HG02943 (cell line): ENCODE measurements at regions not wholly inside any gene's neighbourhood (a gene's known extent, or its start where the extent isn't known, plus 50 kb on each side); places are given as distances from the start of the nearest gene placed in this dataset.
"Not testable (repeated sequence)": the region's sequence is repeated elsewhere in the genome, so short reads cannot be mapped to it uniquely, and the experiment has no call there.

Source experiments
- ATAC-seq: cut with Tn5 transposase; IDR thresholded peaks from one replicate; pipeline ENCODE4 v1.9.1; 2021; ENCODE audit warnings: mild to moderate bottlenecking, low read depth, moderate library complexity; ENCODE audit not compliant: unreplicated experiment

DNA sequence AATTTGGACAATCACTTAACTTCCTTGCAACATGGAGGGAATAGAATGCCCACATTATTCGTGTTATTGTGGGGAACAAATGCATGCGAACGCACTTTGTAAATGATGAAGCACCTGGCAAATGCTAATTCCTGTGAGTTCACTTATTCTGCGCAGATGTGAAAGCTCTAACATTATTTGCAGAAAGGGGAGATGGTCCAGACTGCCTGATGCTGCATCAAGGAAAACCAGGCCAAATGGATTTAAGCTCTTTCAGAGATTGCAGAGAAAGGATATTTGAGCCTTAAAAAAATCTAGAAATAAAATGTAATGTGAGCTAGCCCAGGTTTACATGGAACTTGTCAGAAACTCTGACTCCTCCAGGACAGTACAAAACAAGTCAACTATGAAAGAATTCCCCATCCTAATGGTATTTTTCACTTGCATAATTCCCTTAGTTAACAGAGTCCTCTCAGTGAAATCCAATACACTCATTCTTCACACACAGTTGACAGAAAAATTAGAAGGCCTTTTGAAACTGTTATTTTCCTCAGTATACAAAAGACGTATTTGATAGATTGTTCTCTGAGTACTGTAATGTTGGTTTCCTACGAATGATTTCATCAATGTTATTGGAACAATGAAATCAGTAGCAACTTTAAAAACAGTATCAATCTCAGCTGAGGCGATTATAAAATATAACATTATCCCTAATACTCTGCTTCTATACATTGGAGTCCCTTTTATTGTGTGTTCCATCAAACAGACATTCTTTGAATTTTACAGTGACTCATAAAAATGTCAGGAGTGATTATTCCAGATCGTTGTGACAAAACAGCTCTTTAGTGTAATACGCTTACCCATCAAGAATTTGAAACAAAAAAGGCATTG, 136.3 kb upstream of the ANK3 start:
- no peak for ATAC-seq

DNA sequence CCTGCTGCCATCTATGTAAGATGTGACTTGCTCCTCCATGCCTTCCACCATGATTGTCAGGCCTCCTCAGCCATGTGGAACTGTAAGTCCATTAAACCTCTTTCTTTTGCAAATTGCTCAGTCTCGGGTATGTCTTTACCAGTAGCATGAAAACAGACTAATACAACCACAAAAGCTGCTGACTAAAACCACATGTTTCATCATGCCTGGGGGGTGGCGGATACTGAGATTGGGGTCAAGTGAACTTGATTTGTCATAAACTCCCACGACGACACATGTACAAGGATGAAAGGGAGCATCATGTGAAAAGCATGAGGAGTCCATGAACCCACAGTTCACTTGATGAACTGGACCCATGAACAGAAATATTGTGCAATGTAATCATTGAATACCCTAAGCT, 134.9 kb upstream of the ANK3 start:
- no peak for ATAC-seq

DNA sequence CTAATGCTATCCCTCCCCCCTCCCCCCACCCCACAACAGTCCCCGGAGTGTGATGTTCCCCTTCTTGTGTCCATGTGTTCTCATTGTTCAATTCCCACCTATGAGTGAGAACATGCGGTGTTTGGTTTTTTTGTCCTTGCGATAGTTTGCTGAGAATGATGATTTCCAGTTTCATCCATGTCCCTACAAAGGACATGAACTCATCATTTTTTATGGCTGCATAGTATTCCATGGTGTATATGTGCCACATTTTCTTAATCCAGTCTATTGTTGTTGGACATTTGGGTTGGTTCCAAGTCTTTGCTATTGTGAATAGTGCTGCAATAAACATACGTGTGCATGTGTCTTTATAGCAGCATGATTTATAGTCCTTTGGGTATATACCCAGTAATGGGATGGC, 133.7 kb upstream of the ANK3 start:
- ATAC-seq: not testable (repeated sequence)

DNA sequence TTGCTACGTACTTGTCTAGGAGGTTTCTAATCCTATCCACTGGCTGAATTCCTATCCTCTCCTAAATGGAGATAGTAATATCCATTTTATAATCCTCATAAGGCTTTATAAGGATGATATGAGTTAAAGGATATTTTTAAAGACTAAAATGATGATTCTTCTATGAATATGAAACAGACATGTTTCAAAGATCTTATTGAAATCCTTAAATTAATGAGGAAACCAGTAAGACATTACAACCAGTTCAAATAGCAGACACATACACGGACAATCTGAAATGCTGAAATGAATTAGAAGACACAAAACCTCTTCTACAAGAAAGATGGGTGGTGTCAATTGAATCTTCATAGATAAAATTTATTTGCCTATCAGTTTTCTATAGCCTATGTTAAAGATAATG, 132.9 kb upstream of the ANK3 start:
- no peak for ATAC-seq

DNA sequence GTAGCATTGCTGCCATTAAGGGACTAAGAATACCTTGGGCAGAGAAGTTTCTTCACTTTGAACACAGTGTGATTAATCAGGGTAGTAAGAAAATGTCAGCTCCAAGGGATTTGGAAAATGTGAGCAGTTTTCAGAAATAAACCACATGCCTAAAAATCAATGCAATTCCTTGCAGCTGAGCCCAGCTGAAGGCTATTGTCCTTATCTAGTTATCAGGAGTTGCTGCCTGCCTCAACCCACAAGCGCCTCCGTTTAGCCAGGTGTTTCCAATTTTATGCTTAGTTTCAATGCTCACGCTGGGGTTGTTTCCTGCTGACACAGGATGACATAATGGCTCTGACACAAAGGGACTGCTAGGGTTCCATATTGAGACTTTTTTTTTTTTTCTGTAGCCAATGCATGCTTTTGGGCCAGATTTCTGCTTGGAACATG, 132.3 kb upstream of the ANK3 start:
- no peak for ATAC-seq

DNA sequence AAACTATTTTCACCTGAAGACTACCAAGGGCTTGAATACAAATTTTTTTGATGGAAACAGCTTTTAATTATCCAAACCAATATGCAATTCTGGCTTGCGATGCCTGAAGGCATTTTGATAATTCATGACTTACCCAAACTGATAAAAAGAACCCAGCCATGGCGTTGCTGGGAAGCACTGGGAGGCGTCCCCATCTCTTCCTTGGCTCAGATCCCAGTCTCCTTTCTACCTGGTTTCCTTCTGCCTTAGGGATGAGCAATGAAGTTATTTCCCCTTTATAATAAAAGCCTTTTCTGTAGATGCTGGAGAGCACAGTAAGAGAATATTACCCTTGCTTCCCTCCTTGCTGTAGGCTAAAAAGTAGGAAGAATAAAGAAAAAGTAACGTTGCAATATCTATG, 129.1 kb upstream of the ANK3 start:
- ATAC-seq: no peak

DNA sequence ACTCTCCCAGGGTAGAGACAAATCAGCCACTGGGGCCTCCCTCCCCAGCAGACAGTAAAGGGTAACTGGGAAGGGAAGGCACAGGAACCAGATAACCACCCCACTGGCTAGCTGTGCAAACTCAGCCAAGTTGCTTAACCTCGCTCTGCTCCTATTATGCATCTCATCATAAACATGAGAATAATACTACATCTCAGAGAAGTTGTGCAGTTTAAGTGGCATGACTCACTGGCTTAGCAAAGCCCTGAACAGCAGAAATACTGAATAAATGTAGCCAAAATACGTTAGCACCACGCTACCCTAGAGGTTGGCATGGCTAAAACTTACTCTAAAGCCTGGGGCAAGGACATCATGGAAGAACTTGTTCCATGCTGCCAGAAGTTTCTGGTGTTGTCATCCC, 128.1 kb upstream of the ANK3 start:
- no peak for ATAC-seq

DNA sequence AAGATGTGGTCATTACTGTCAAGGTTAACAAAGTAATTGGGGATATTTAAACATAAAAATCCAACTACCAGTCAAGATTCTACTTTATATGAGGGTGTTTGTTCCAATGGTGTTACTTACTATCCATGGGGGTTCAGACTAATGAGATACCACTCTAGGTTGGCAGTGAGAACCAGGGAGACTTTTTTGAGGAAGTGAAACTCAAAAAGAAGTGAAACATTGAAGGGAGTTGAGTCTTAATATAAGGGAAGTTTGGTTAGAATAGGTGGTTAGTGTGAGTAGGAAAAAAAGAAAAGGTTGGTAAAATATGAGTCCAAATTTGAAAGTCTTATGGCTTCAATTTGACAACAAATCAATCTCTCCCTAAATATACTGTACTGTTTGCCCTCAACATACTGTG, 123.6 kb upstream of the ANK3 start:
- ATAC-seq: peak; percentile 79

DNA sequence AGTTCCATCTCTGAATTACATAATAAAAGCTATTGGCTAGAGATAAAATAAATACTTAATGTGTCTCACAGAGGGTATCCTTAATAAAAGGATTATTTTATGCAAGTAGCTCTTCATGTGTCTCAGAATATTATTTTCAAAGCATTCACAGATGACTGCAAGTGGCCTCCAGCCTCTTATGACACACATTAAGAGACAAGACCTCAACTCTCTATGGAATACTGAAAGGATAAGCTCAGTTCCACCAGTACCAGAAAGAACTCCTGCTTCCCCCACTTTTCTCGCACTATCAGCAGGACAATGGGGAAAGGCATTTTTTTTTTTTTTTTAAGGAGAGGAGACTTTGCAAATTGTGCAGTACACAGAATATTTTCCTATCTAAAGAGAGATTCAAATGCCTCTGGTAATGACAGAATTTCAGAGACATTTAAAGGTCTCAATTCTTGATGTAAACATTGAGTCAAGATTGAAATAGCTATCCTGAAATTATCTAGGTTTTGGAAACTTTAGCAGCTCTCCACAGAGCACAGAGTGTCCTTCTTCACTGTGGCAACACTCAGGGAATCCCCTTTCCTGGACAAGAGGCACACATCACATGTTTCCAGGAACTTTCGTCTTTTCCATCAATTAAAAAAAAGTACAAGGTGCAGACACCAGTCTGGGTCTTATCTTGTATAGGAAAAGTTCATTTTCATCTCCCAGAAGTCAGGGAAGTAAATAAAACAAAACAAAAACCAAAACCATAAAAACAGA, 122.0 kb upstream of the ANK3 start:
- ATAC-seq: no peak

DNA sequence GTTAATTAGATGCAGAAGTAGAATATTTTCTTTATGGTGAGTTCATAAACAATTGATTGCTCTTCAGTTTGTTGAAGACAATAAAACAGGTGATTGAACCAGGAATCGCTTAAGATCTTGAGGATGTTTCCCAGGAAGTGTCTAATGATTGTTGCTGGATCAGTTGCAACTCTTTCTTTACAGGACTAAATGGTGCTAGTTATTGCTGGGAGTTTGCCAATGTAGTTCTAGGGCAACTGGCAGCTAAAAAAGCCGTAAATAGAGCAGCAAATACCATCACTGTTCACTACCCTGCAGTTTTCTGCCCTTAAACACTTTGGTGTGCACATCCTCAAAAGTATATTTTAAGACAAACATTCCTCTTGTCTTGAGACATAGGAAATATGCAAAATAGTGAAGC, 119.2 kb upstream of the ANK3 start:
- no peak for ATAC-seq

DNA sequence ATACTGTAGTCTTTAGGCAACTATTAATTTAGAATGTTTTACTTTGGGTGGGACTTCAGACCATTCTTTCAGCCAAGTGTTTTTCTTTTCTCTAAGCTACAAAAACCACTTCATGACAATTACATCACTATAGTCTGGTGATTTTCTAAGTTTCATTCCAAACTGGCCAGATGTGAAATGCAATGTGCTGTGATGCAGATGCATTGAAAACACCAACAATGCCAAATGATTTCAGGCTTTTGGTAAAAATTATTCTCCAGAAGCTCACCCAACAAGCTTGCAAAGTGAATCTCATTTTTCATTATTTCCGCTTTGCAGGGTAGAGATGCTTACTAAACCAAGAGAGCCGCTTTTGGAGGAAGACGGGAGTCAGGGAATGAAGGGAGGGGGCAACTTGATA, 118.4 kb upstream of the ANK3 start:
- ATAC-seq: no peak

DNA sequence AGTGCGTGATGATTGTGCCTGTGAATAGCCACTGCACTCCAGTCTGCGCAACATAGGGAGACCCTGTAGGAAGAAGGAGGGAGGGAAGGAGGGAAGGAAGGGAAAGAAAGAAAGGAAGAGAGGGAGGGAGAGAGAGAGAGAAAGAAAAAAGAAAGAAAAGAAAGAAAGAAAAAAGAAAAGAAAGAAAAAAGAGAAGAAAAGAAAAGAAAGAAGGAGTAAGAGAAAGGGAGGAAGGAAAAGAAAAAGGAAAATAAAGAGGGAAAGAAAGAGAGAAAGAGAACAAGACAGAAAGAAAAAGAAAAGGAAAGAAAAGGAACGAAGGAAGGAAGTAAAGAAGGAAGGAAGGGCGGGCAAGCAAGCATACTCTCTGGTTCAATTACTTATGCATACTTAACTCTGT, 112.9 kb upstream of the ANK3 start:
- ATAC-seq: no peak

DNA sequence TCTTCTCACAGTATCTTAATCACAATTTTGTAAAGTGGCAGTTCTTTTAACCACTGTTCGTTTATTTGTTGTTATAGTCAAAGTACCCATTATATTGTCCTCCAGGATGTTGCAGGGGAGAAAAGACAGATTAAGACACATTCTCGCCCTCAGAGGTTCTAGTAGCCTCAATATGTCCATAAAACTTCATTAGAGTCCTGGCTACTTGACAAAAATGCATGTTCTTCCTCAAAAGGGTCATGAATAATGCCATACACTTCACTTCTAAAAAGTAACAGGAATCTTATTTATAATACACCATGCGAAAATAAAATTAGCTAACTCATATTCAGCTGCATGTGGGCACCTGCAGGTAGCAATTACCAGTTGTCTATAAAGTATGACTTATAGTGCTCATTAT, 109.3 kb upstream of the ANK3 start:
- ATAC-seq: no peak

DNA sequence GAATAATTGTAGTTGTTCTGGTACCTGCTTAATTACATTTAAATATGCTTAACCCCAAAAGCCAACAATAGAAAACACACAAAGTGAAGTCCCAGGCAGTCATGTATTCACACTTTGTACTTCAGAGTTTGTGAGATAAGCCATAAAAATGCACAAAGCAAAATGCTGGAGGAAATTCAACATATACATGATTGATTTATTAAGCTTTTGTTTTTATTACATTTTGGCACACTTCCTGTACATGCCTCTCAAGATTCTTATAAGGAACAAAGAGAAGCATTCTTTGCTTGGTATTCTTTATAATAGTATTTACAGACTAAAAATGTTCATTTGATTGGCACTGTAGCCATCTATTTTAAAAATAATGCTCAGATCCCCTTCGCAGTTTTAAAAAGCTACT, 107.7 kb upstream of the ANK3 start:
- ATAC-seq: no peak

DNA sequence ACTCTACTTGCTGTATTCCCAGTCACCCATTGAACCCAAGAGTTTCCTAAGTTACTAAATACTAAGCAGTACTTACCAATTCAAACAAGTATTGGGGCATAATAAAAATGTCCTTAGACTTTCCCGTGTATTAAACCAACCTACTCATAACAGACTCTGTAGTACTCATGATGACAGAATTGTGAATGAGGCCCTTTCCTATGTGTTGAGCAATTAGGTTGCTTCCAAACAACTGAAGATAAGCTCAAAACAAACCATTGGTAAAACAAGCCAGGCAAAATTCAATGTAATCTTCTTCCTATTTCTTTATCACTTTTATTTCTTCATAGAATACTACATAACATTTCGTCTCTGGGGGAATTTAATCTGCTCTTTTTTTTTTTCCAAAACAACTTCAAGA, 106.5 kb upstream of the ANK3 start:
- ATAC-seq: no peak

DNA sequence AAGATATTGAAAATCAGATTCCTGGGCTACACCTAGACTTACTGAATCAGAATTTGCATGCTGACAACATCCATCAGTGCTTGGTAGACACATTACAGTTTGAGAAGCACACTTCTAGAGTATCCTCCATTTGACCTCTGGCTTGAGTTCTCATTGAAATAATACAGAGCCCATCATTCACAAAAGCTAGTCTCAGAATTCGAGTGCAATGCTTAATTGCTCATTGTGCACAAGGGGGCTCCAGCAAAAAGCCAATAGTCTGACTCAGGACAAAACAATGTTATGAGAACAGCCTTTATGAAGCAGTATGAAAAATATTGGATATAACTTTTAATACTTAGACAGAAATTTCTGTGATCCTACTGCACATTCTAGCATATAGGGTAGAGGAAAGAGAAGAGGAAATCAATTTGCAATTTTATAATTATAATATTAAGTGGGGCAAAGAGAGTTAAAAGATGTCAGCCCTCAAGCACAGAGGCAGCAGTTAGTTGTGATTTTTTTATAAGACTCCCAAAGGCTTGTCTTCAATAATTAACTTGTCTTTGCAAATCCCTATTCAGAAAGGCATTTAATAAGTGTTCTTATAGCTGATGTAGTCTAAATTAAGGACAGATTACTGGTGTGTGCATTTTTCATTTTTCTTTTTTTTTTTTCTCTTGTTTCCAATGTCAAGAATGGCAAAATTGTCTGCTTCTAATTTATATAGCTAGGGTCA, 105.8 kb upstream of the ANK3 start:
- no peak for ATAC-seq

DNA sequence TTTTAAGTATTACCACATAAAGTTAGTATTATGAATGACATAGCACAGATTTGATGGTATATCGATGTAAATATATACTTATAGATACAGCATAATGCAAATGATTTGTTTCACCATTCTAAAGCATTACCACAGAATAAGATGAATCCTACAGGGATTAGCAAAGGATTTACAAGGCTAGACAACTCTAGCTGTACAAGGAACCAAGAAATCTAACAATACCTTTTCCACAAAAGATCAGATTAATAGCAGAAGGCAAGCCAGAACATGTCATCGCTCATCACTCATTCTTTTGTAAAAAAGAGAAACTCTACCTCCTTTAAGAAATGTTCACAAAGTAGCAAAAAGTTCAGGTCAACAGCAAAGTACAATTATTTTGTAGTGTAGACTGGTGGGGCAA, 105.1 kb upstream of the ANK3 start:
- no peak for ATAC-seq

DNA sequence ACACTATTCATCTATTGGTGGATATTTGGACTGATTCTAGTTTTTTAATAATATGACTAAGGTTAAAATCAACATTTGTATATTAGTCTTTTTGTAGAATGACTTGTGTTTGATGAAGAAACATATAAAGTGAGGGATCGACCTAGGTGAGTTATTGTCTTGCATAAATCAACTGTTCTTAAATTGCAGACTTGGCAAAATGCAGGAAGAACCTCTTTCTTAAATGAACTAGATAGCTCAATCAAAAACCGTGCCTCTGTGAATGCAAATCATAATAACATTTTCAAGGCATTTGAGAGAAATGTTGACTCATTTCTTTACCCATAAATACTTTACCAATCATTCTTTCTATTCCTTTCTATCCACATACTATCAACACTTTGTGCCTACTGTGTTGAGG, 101.5 kb upstream of the ANK3 start:
- no peak for ATAC-seq

DNA sequence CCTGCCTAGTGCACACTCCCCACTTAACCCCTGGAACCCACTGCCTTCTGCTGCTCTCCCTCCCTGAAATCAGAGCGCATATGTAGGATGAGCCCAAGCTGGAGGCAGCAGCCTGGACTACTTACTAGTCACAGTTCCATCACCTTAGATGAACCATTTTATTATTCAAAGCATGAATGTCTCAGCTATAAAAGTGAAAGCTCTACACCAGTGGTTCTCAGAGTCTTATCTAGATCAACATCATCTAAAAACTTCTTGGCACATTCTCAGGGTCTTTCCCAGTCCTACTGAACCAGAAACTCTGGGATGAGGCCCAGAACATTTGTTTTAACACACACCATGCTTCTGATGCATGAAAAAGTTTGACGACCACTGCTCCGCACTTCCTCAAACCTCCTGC, 100.3 kb upstream of the ANK3 start:
- no peak for ATAC-seq

DNA sequence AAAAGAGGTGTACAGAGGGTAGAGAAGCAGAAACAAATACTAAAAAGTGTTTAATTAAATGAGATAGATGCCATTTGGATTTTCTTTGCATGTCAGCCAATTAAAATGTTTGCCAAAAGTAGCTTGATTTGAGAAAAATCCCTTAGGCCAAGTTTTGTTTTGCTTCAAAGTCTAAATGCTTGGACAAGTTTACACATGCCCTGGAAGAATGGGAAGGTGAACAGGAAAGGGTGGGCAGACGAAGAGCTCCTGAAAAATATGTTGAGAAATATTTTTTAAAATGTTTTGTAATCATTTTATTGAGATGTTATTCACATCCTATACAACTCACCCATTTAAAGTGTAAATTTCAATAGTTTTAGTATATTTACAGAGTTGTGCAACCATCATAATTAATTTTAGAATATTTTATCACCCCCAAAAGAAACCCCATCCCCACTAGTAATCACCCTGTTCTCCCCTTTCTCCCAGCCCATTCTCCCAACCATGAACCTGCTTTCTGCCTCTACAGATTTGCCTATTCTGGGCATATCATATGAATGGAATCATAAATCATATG, 98.5 kb upstream of the ANK3 start:
- ATAC-seq: no peak

DNA sequence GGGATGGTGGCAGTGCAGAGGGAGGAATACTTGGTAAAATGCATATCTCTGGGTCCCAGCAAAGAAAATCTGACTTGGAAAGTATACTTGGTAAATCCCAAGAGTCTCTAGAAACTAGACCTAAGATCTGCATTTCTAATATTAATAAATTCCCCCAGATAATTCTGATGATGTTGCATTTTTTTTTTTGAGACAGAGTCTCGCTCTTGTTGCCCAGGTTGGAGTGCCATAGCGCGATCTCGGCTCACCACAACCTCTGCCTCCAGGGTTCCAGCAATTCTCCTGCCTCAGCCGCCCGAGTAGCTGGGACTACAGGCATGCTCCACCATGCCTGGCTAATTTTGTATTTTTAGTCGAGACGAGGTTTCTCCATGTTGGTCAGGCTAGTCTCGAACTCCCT, 97.9 kb upstream of the ANK3 start:
- ATAC-seq: no peak
